GM19351 (cell line): ENCODE measurements at regions not wholly inside any gene's neighbourhood (a gene's known extent, or its start where the extent isn't known, plus 50 kb on each side); places are given as distances from the start of the nearest gene placed in this dataset.

ENCODE experiments used
- ATAC-seq: cut with Tn5 transposase; IDR thresholded peaks from one replicate; pipeline ENCODE4 v1.9.1; 2021; ENCODE audit warnings: mild to moderate bottlenecking, moderate library complexity; ENCODE audit not compliant: unreplicated experiment

DNA sequence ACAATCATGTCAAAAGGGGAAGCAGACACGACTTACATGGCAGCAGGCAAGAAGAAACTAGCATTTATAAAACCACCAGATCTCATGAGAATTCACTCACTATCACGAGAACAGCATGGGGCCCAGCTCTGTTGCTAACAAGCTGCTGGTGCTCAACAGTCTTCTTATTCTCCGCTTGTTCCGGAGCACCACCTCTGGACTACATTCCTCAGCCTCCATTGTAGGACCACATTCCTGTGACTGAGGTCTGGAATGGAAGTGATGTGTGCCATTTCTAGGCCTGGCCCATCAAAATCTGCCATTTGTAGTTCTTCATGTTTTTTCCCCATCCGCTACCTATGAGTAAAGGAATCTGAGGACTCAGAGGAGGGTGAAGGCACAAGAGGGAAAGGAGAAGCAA, 111.5 kb upstream of the PTCHD1 start:
- ATAC-seq: no peak

DNA sequence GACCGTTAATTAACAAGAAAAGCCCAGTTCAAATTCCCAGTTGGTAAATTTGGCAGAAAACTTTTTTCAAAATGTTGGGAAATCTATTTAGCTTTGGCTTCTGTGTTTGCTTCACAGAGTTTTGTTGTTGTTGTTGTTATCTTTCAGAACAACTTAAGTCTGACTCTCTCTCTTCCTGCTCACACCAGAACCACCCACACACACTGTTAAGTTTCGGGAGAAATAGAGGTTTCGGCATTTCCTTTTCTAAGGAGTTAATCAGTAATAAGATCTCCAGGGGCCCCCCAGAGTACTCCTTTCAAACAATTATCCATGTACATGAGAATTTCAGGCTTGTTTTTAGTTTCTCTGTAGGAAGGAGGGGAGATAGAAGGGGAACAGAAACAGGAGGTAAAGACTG, 106.2 kb upstream of the PTCHD1 start:
- no peak for ATAC-seq

DNA sequence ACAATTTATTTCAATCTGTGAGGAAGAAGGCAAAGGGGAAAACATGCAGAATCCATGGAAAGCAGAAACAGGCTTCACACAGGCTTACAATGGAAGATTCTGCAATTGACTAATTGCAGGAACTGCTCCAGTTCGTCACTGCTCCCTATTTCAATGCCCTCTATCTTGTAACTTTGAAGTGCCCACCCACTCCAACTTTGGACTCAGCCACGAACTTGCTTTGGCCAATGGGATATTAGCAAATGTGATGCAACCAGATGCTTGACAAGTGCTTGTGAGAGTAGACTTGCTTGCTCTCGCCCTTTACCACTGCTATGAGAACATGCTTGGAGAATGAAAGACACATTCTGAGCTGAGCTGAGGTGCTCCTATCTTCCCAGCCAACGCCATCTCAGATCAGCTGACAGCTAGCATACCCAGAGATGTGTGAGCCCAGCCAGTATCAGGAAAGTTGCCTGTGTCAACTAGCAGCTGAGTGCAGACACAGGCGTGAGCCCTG, 105.7 kb upstream of the PTCHD1 start:
- ATAC-seq: no peak

DNA sequence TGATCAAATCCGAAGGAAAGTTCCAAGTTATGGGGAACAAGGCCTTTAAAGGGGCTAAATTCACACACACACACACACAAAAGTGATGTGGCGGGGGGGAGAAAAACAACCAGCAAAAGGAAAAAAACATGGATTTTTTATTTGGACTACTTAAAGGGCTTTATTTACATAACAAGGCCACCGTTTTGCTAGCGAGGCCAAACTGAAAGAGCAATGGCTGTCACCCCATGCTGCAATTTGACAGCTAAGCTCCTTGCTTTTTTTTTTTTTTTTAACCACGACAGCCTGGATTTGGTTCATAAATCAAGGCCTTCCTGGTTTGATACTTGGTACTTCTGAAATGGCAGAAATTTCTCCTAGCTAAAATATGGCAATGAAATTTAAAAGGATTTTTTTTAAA, 99.6 kb upstream of the PTCHD1 start:
- no peak for ATAC-seq

DNA sequence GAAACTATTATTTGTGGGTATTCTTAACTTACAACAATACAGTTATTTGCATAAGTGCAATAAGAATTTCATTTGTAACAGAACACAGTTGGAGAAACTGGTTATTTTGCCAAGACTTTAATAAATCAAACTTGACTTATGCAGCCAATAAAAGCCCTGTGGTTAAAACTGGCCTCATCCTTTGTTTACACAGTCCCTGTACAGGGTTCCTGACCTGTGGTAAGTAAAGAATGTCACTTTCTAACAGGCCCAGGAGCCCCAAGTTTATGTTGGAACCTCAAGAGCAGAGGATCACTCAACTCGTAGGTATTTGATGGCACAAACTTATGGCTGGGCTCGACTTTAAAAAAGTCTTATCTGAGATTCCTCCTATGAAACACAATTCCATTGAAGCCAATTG, 88.6 kb upstream of the PTCHD1 start:
- ATAC-seq: no peak

DNA sequence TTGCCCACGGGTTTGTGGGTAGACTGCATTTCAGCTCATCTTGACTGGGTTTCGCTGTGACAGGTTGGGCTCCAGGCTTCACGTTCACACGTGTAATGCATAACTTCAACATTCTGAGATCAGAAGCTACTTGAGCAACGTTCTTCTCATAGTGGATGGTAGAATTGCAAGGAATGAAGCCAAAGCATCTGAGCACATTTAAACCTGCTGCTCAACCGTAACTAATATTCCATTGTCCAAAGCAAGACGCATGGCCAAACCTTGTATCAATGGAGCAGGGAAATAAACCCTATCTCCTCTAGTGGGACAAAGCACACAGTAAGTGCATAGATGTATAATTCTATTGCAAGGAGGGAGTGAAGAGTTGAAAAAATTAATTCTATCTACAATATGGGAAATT, 86.5 kb upstream of the PTCHD1 start:
- ATAC-seq: no peak

DNA sequence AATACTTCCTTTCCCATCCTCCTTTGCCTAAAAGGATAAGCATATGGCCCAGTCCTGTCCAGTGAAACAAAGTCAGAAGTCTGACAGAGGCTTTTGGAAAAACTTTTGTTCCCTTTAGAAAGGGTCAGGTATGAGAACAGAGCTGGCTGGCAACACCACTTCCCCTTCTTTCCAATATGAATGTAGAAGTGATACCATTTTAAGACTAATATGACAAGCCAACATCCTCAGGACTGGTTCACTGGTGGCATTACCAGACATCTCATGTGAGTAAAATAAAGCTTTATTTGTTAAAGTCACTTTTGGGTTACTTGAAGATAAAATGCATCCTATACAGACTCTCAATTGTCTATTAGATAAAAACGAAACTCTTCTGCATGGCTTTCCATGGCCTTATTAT, 83.6 kb upstream of the PTCHD1 start:
- no peak for ATAC-seq

DNA sequence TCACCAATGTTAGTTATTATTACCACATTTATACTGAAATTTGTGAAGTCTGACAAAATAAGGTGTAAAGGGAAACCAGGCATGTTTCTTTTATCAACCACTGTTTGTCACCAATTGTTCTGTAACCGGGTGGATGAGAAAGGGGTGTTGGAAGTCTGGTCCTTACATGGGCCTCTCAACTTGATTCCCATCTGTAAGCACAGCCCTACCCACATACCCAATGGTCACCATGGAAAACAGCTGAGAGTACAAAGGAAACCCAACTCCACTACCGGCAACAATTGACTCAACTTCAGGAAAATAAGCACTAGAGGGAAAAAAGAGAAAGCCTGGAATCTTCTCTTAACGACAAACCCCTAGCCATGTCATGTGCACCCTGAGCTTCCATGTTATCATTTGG, 70.8 kb upstream of the PTCHD1 start:
- ATAC-seq: no peak

DNA sequence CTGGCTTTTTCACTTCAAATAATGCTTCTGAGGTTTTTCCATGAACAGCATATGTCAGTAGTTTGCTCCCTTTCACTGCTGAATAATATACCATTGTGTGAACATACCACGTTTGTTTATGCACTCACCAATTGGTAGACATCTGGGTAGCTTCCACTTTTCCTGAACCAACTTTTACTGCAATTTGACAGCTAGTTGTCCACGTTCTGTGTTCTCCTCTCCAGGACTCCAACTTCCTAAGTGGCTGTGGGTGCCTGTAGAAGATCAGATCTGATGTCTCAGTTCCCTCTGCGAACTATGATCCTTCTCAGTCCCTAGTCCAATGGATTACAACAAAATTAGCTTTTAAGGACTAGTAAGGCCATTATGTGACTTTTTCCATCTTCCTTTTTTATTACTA, 64.7 kb upstream of the PTCHD1 start:
- ATAC-seq: no peak

DNA sequence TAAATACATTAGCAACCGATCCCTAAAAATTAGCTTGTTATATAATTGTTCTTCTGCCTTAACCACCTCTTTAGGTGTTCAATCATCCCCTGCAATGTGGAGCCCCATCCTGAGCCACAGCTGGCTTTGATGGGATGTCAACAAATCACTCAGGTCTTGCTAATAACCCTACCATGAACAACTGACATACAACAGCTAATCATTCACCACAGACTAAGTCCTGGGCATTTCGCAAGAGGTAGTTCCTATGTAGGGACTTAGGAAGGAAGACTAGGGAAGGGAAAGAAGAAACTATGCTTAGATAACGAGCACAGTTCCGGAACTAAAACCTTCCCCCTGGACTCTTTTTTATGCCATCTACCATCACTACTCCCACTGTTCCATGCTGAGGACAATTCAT, 63.6 kb upstream of the PTCHD1 start:
- ATAC-seq: no peak

DNA sequence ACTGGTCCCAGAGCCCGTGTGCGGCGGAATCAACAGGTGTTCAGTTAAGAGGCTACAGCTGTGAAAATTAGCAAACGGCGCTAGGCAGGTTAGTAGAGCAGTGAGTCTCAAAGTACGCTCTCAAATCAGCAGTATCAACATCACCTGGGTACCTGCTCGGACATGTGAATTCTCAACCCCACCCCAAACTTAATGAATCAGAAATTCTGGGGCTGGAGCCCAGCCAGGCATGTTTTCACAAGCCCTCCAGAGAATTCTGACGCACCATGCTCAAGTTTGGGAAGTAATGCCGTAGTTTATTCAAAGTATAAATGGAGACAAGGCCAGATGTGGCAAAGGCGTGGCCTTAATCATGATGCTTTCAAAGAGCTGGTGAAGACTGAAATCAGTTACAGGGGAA, 58.2 kb upstream of the PTCHD1 start:
- no peak for ATAC-seq
